ENCODE measurements at regions not wholly inside any gene's neighbourhood (a gene's known extent, or its start where the extent isn't known, plus 50 kb on each side); places are given as distances from the start of the nearest gene placed in this dataset.

DNA sequence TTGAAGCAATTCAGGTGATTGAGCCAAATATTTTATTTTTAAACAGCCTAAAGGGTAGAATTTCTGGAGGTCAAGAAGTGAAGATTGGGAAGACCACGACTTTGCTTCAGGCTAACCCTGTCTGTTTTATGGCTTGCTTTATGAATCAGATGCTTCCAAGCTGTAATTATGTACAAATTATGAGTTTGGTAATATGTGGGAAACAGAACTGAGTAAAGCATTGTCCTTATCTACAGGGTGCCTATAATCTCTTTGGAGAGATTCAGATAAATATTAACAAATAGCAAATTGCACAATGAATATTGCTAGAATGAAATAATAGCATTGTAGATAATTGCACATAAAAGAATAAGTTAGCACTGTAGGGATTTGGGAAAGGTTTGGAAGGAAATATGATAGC is 539.4 kb upstream of the CDH2 start:
- TF ChIP-seq, protein P1, sequence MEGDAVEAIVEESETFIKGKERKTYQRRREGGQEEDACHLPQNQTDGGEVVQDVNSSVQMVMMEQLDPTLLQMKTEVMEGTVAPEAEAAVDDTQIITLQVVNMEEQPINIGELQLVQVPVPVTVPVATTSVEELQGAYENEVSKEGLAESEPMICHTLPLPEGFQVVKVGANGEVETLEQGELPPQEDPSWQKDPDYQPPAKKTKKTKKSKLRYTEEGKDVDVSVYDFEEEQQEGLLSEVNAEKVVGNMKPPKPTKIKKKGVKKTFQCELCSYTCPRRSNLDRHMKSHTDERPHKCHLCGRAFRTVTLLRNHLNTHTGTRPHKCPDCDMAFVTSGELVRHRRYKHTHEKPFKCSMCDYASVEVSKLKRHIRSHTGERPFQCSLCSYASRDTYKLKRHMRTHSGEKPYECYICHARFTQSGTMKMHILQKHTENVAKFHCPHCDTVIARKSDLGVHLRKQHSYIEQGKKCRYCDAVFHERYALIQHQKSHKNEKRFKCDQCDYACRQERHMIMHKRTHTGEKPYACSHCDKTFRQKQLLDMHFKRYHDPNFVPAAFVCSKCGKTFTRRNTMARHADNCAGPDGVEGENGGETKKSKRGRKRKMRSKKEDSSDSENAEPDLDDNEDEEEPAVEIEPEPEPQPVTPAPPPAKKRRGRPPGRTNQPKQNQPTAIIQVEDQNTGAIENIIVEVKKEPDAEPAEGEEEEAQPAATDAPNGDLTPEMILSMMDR (conservative IDR thresholded peaks at IDR 0.05; ENCODE audit: low read depth, low read length): no peak
- TF ChIP-seq EZH2 (IDR thresholded peaks at IDR 0.05; ENCODE audit: borderline replicate concordance, low read depth, low read length, poor library complexity, severe bottlenecking): no peak

All from A673 (cell line).